ENCODE measurements at regions not wholly inside any gene's neighbourhood (a gene's known extent, or its start where the extent isn't known, plus 50 kb on each side); places are given as distances from the start of the nearest gene placed in this dataset.

- peak; percentile 19 for DNase-seq (ENCODE audit: low spot score)
Observed at GRCh38 chr10:3902054-3902808, 117.2 kb upstream of the KLF6 start.

- no peak for DNase-seq (ENCODE audit: low spot score)
Observed at GRCh38 chr10:3901370-3901769, 116.4 kb upstream of the KLF6 start.

- no peak for DNase-seq (ENCODE audit: low spot score)
Observed at GRCh38 chr10:3900391-3900790, 115.4 kb upstream of the KLF6 start.

DNA sequence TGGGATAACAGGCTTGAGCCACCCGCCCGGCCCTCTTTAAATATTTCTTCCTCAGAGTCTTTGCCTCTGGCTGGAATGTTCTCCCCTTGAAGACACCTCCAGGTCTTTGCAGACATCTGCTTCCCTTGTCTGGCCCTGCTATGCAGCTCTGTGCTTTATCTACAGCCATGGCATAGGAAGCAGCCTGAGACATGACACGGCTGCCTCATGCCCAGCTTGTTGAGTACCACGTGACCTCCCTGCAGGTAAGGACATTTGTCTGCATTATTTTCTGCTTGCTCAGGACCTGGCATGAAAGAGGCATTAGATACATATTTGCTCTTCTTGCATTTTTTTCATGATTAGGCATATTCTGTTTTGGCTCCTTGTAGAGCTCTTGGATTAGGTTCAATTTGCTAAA lies 113.8 kb upstream of the KLF6 start:
- no peak for DNase-seq (ENCODE audit: low spot score)

DNA sequence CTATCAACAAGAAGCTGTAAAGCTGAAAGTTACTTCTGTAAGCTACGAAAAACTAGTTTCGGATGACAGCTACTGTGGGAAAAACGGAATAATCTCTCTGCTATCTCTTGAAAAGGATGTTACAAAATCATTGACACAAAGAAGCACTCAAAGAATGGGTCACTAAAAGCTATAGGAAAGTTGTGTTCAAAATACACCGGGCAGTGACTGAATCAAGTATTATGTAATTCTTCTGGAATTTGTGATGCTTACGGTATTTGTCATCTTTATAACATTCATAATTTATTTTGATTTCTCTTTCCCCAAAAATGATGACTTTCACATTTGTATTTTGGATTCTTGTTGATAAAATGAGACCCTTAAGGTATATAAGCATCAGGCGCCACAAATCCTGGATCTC lies 112.1 kb upstream of the KLF6 start:
- DNase-seq (ENCODE audit: low spot score) = no peak

DNA sequence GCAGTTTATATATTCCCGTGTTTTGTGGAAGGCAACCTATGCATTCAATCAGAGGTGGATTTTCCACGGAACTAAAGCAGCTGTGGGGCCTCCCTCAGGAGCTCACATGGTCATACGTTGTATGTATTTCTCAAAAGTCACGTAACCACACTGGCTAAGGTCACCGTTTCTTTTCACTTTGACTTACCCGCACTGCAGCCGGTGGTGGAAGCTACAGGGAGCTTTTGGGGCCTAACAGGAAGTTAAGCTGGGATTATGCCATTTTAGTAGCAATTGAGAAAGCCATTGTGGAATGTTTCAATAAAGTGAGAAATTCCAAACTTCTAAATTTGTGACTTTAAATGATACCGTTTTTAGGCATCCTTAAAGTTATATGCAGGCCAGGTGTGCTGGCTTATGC lies 111.2 kb upstream of the KLF6 start:
- DNase-seq (ENCODE audit: low spot score) = no peak

DNA sequence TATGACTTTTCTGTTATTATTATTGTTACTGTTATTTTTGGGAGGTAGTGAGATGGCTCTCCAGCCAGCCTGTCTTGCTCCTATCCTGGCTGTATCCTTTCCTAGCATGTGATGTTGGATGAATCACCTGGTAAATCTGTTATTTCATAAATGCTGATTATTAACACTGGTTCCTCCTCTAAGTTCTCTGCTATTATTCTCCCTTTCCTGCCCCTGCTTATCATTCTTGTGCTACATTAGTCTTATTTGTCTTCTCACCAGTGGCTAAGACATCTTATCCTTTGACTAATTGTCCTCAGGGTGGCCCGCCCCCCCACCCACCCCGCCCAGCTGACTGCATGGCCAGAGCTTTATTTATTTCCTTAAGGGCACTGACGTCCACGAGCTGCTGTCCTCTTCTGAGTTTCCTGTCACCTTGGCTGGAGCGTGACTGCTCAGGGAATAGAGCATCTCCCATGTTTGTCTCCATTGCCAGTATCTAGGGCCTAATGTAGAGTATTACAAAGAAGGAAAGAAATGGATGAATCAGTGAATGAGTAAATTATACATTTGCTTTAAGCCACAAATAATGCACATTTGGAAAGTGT lies 110.1 kb upstream of the KLF6 start:
- DNase-seq (ENCODE audit: low spot score) = no peak

- DNase-seq (ENCODE audit: low spot score) = no peak
Observed at GRCh38 chr10:3893901-3894563, 109.0 kb upstream of the KLF6 start.

GRCh38 chr10:3892440-3893425 lies 107.7 kb upstream of the KLF6 start:
- no peak for DNase-seq (ENCODE audit: low spot score)

- DNase-seq (ENCODE audit: low spot score) = no peak
Observed at GRCh38 chr10:3891396-3891795, 106.4 kb upstream of the KLF6 start.

- DNase-seq (ENCODE audit: low spot score) = no peak
Observed at GRCh38 chr10:3890602-3891352, 105.8 kb upstream of the KLF6 start.

DNA sequence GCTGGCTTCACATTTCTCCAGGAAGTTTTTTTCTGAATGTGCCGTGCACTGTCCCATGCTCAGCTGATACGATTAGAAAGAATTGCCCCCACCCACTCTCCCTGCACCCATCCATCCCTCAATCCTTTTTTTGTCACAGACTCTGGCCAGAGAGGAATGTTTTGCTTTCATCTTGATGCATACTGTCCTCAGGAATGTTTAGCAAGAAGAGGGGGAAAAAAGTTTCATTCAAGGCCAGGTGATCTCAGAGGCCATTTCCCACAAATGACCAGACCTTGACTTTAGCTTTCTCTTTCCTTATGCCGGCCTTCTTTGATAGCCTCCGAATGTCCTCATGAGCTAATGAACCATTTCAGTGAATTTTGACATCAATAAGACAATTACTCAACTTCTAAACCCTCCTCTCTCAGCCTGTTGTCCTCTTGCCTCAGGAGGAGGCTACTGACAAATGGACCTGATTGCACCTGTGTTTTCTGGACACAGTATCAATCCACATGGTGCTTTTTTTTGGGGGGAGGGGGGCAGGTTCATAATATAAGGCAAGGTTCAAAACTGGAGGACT lies 105.0 kb upstream of the KLF6 start:
- no peak for DNase-seq (ENCODE audit: low spot score)

- DNase-seq (ENCODE audit: low spot score) = no peak
Observed at GRCh38 chr10:3887885-3888476, 103.0 kb upstream of the KLF6 start.

DNA sequence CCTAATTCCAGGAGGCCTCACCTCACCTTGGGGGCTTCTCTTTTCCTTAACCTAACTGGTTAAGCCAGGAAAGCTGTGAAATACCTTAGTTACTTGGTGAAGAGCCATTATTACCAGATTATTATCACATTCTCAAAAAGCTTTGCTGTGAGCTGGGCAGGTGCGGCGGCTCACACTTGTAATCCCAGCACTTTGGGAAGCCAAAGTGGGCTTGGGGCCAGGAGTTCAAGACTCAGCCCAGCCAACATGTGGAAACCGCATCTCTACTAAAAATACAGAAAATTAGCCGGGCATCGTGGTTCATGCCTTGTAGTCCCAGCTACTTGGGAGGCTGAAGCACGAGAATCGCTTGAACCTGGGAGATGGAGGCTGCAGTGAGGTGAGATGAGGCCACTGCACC lies 102.4 kb upstream of the KLF6 start:
- DNase-seq (ENCODE audit: low spot score) = no peak

- no peak for DNase-seq (ENCODE audit: low spot score)
Observed at GRCh38 chr10:3886641-3887251, 101.7 kb upstream of the KLF6 start.

- DNase-seq (ENCODE audit: low spot score) = no peak
Observed at GRCh38 chr10:3886191-3886590, 101.2 kb upstream of the KLF6 start.

- no peak for DNase-seq (ENCODE audit: low spot score)
Observed at GRCh38 chr10:3882855-3883254, 97.8 kb upstream of the KLF6 start.

- DNase-seq (ENCODE audit: low spot score) = no peak
Observed at GRCh38 chr10:3881622-3882021, 96.6 kb upstream of the KLF6 start.

- no peak for DNase-seq (ENCODE audit: low spot score)
Observed at GRCh38 chr10:3879073-3879472, 94.1 kb upstream of the KLF6 start.

Data from hematopoietic multipotent progenitor cell treated with erythropoietin and hydrocortisone succinate and interleukin-3 and kit ligand, for 17 days (in vitro differentiated cells).